HEK293 (cell line): ENCODE measurements at regions not wholly inside any gene's neighbourhood (a gene's known extent, or its start where the extent isn't known, plus 50 kb on each side); places are given as distances from the start of the nearest gene placed in this dataset.

Experiments
- CTCF ChIA-PET: fragments of 350-600 bp; formaldehyde crosslinking; extraction: SDS; loops from one replicate; lab custom pipeline; 2021; ENCODE audit warnings: antibody characterized with exemption; lab: Yijun Ruan, JAX
- POLR2A ChIA-PET: fragments of 300-600 bp; formaldehyde crosslinking; extraction: SDS; loops from one replicate; lab custom pipeline; 2020; ENCODE audit warnings: antibody characterized with exemption, inconsistent platforms; lab: Yijun Ruan, JAX
- H3K27ac ChIP-seq: fragments of 200-500 bp; sonication (Bioruptor generic); 2 replicates; pipeline ENCODE4 v1.5.1; 2014; ENCODE audit warnings: low read depth, low read length, control low read depth, inconsistent platforms; ENCODE audit errors: extremely low read depth
- H3K36me3 ChIP-seq, 2 experiments: fragments of 200-500 bp in 1 of 2; sonication (Bioruptor generic) in 1 of 2; 1 replicate in 1 of 2; 2 replicates in 1 of 2; pipeline ENCODE4 v1.5.1; 2014 to 2017; ENCODE audit warnings: inconsistent platforms in 2 of 2, low read length in 2 of 2; ENCODE audit not compliant: control insufficient read depth in 2 of 2, insufficient read depth in 1 of 2
- H3K4me1 ChIP-seq: fragments of 200-500 bp; sonication (Bioruptor generic); 2 replicates; pipeline ENCODE4 v1.5.1; 2014; ENCODE audit warnings: mild to moderate bottlenecking, low read length, inconsistent platforms; ENCODE audit not compliant: control insufficient read depth, insufficient read depth
- H3K4me3 ChIP-seq: 2 replicates; pipeline ENCODE4 v1.5.1; 2011; ENCODE audit warnings: low read depth, mild to moderate bottlenecking, control low read depth, low read length, moderate library complexity
- H3K9me3 ChIP-seq: fragments of 200-500 bp; sonication (Bioruptor generic); 2 replicates; pipeline ENCODE4 v1.5.1; 2014; ENCODE audit warnings: low read depth, low read length, inconsistent platforms; ENCODE audit not compliant: control insufficient read depth, insufficient read depth
- BCL11A ChIP-seq: fragments of 450-650 bp; formaldehyde crosslinking; IDR thresholded peaks from 2 replicates; pipeline ENCODE4 v1.5.1; 2016; ENCODE audit warnings: low read depth, missing biosample characterization, missing genetic modification characterization
- KLF9 ChIP-seq: fragments of 450-650 bp; formaldehyde crosslinking; IDR thresholded peaks from 2 replicates; pipeline ENCODE4 v1.5.1; 2016; ENCODE audit warnings: missing biosample characterization, missing genetic modification characterization, low read depth
- RBAK ChIP-seq: fragments of 450-650 bp; formaldehyde crosslinking; IDR thresholded peaks from 2 replicates; pipeline ENCODE4 v1.5.1; 2016; ENCODE audit warnings: missing biosample characterization, missing genetic modification characterization
- SCRT1 ChIP-seq: fragments of 450-650 bp; formaldehyde crosslinking; IDR thresholded peaks from 2 replicates; pipeline ENCODE4 v1.5.1; 2016; ENCODE audit warnings: missing biosample characterization, missing genetic modification characterization, borderline replicate concordance
- ZBTB49 ChIP-seq: fragments of 450-650 bp; formaldehyde crosslinking; IDR thresholded peaks from 2 replicates; pipeline ENCODE4 v1.5.1; 2016; ENCODE audit warnings: missing biosample characterization, missing genetic modification characterization, low read depth
- ZNF138 ChIP-seq: fragments of 450-650 bp; formaldehyde crosslinking; IDR thresholded peaks from 2 replicates; pipeline ENCODE4 v1.5.1; 2016; ENCODE audit warnings: missing biosample characterization, missing genetic modification characterization, borderline replicate concordance
- ZNF174 ChIP-seq: fragments of 450-650 bp; formaldehyde crosslinking; IDR thresholded peaks from 2 replicates; pipeline ENCODE4 v1.5.0; 2017; ENCODE audit warnings: missing biosample characterization, mild to moderate bottlenecking, missing genetic modification characterization
- ZNF292 ChIP-seq: fragments of 450-650 bp; formaldehyde crosslinking; IDR thresholded peaks from 2 replicates; pipeline ENCODE4 v1.5.1; 2016; ENCODE audit warnings: low read depth, missing biosample characterization, missing genetic modification characterization, borderline replicate concordance
- ZNF302 ChIP-seq: fragments of 450-650 bp; formaldehyde crosslinking; IDR thresholded peaks from 2 replicates; pipeline ENCODE4 v1.5.1; 2016; ENCODE audit warnings: missing biosample characterization, missing genetic modification characterization, low read depth
- ZNF324 ChIP-seq: fragments of 450-650 bp; formaldehyde crosslinking; IDR thresholded peaks from 2 replicates; pipeline ENCODE4 v1.5.1; 2016; ENCODE audit warnings: missing biosample characterization, missing genetic modification characterization
- ZNF423 ChIP-seq: fragments of 450-650 bp; formaldehyde crosslinking; IDR thresholded peaks from 2 replicates; pipeline ENCODE4 v1.5.1; 2016; ENCODE audit warnings: missing biosample characterization, missing genetic modification characterization
- ZNF600 ChIP-seq: fragments of 450-650 bp; formaldehyde crosslinking; IDR thresholded peaks from 2 replicates; pipeline ENCODE4 v1.5.1; 2016; ENCODE audit warnings: missing biosample characterization, missing genetic modification characterization
- ZNF660 ChIP-seq: fragments of 450-650 bp; IDR thresholded peaks from 2 replicates; pipeline ENCODE4 v1.5.1; 2018; ENCODE audit warnings: missing biosample characterization, mild to moderate bottlenecking, missing genetic modification characterization
- TF ChIP-seq, protein P1 (sequence below): fragments of 450-650 bp; formaldehyde crosslinking; IDR thresholded peaks from 2 replicates; pipeline ENCODE4 v1.5.1; 2017; ENCODE audit warnings: missing biosample characterization, missing genetic modification characterization
- TF ChIP-seq, protein P2 (sequence below): fragments of 450-650 bp; formaldehyde crosslinking; IDR thresholded peaks from 2 replicates; pipeline ENCODE4 v1.5.1; 2016; ENCODE audit warnings: missing biosample characterization, missing genetic modification characterization
- TF ChIP-seq, protein P3 (sequence below): fragments of 450-650 bp; formaldehyde crosslinking; IDR thresholded peaks from 2 replicates; pipeline ENCODE4 v1.5.1; 2016; ENCODE audit warnings: missing biosample characterization, missing genetic modification characterization

- POLR2A ChIA-PET, result interaction anchor here (0.6 kb wide), 1 partner anchor 715 kb away, joined by 4 read pairs; no protein-coding TSS in a partner anchor
- Histone ChIP-seq H3K4me1 (no peaks in the 10 kb centered on the region), H3K36me3 (no peaks in the 10 kb centered on the region), H3K4me3 (no peak overlapping the region), H3K9me3 (no peaks in the 10 kb centered on the region), H3K27ac (no peak overlapping the region)
- CTCF ChIA-PET, result no interaction called here
- TF ChIP-seq BCL11A (no peak), ZNF174 (no peak), ZNF138 (tag by site-specific recombination) (no peak), ZNF324 (tag by site-specific recombination) (no peak), KLF9 (tag by site-specific recombination) (no peak), RBAK (tag by site-specific recombination) (no peak), ZNF302 (tag by site-specific recombination) (no peak), SCRT1 (tag by site-specific recombination) (no peak), ZBTB49 (no peak), ZNF292 (tag by site-specific recombination) (no peak), ZNF423 (no peak), ZNF660 (tag by site-specific recombination) (no peak), ZNF600 (tag by site-specific recombination) (no peak)
- TF ChIP-seq, protein P1, sequence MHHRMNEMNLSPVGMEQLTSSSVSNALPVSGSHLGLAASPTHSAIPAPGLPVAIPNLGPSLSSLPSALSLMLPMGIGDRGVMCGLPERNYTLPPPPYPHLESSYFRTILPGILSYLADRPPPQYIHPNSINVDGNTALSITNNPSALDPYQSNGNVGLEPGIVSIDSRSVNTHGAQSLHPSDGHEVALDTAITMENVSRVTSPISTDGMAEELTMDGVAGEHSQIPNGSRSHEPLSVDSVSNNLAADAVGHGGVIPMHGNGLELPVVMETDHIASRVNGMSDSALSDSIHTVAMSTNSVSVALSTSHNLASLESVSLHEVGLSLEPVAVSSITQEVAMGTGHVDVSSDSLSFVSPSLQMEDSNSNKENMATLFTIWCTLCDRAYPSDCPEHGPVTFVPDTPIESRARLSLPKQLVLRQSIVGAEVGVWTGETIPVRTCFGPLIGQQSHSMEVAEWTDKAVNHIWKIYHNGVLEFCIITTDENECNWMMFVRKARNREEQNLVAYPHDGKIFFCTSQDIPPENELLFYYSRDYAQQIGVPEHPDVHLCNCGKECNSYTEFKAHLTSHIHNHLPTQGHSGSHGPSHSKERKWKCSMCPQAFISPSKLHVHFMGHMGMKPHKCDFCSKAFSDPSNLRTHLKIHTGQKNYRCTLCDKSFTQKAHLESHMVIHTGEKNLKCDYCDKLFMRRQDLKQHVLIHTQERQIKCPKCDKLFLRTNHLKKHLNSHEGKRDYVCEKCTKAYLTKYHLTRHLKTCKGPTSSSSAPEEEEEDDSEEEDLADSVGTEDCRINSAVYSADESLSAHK (tag by site-specific recombination), result no peak
- TF ChIP-seq, protein P2, sequence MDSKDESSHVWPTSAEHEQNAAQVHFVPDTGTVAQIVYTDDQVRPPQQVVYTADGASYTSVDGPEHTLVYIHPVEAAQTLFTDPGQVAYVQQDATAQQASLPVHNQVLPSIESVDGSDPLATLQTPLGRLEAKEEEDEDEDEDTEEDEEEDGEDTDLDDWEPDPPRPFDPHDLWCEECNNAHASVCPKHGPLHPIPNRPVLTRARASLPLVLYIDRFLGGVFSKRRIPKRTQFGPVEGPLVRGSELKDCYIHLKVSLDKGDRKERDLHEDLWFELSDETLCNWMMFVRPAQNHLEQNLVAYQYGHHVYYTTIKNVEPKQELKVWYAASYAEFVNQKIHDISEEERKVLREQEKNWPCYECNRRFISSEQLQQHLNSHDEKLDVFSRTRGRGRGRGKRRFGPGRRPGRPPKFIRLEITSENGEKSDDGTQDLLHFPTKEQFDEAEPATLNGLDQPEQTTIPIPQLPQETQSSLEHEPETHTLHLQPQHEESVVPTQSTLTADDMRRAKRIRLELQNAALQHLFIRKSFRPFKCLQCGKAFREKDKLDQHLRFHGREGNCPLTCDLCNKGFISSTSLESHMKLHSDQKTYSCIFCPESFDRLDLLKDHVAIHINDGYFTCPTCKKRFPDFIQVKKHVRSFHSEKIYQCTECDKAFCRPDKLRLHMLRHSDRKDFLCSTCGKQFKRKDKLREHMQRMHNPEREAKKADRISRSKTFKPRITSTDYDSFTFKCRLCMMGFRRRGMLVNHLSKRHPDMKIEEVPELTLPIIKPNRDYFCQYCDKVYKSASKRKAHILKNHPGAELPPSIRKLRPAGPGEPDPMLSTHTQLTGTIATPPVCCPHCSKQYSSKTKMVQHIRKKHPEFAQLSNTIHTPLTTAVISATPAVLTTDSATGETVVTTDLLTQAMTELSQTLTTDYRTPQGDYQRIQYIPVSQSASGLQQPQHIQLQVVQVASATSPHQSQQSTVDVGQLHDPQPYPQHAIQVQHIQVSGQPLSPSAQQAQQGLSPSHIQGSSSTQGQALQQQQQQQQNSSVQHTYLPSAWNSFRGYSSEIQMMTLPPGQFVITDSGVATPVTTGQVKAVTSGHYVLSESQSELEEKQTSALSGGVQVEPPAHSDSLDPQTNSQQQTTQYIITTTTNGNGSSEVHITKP (tag by site-specific recombination), result no peak
- TF ChIP-seq, protein P3, sequence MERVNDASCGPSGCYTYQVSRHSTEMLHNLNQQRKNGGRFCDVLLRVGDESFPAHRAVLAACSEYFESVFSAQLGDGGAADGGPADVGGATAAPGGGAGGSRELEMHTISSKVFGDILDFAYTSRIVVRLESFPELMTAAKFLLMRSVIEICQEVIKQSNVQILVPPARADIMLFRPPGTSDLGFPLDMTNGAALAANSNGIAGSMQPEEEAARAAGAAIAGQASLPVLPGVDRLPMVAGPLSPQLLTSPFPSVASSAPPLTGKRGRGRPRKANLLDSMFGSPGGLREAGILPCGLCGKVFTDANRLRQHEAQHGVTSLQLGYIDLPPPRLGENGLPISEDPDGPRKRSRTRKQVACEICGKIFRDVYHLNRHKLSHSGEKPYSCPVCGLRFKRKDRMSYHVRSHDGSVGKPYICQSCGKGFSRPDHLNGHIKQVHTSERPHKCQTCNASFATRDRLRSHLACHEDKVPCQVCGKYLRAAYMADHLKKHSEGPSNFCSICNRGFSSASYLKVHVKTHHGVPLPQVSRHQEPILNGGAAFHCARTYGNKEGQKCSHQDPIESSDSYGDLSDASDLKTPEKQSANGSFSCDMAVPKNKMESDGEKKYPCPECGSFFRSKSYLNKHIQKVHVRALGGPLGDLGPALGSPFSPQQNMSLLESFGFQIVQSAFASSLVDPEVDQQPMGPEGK (tag by site-specific recombination), result no peak
These were observed 701.1 kb downstream of the UTRN start for GRCh38 chr6:144986271-144986670.
